K562 (cell line): ENCODE measurements at regions not wholly inside any gene's neighbourhood (a gene's known extent, or its start where the extent isn't known, plus 50 kb on each side); places are given as distances from the start of the nearest gene placed in this dataset.

Experiments used
- BACH1 ChIP-seq: fragments of 200-800 bp; sonication (Bioruptor generic); IDR thresholded peaks from 2 replicates; pipeline ENCODE4 v1.6.1; 2016; ENCODE audit warnings: missing genetic modification characterization, missing compliant biosample characterization
- CBX2 ChIP-seq: fragments of 200-600 bp; sonication (generic); IDR thresholded peaks from one replicate; pipeline ENCODE4 v1.6.1; 2012; ENCODE audit warnings: mild to moderate bottlenecking, low read length, inconsistent platforms; ENCODE audit not compliant: insufficient read depth, poor library complexity, severe bottlenecking
- FOXK1 ChIP-seq: sonication (generic); formaldehyde crosslinking; IDR thresholded peaks from 2 replicates; pipeline ENCODE4 v1.8.0; 2022; ENCODE audit warnings: missing genetic modification reagents, mild to moderate bottlenecking, borderline replicate concordance
- KDM5B ChIP-seq: fragments of 200-600 bp; sonication (generic); IDR thresholded peaks from 2 replicates; pipeline ENCODE4 v1.6.1; 2012; ENCODE audit warnings: low read depth, mild to moderate bottlenecking, moderate library complexity, low read length, control low read depth, inconsistent platforms; ENCODE audit not compliant: insufficient replicate concordance
- MBD2 ChIP-seq: sonication (generic); IDR thresholded peaks from 2 replicates; pipeline ENCODE4 v1.6.1; 2016; ENCODE audit warnings: low read depth, borderline replicate concordance
- SMAD1 ChIP-seq: fragments of 150-350 bp; IDR thresholded peaks from 2 replicates; pipeline ENCODE4 v1.6.1; 2014; ENCODE audit warnings: low read length, low read depth; ENCODE audit not compliant: partially characterized antibody
- SREBF1 ChIP-seq: fragments of 150-350 bp; IDR thresholded peaks from 2 replicates; pipeline ENCODE4 v1.6.1; 2014; ENCODE audit warnings: antibody characterized with exemption, low read depth, low read length, borderline replicate concordance
- ZNF354B ChIP-seq: fragments of 250-450 bp; sonication (Bioruptor Pico); IDR thresholded peaks from 2 replicates; pipeline ENCODE4 v1.4.0; 2020
- TF ChIP-seq, protein P1 (sequence below), 3 experiments: IDR thresholded peaks in 2 of 3; conservative IDR thresholded peaks in 1 of 3; 2 replicates each; pipeline ENCODE4 v1.5.1; 2011 to 2012; ENCODE audit warnings: low read length in 3 of 3, mild to moderate bottlenecking in 3 of 3, control low read depth in 2 of 3, improper control_type of control experiment in 1 of 3, inconsistent platforms in 1 of 3, low read depth in 1 of 3, mixed read lengths in 1 of 3, moderate library complexity in 1 of 3; ENCODE audit not compliant: insufficient read depth in 2 of 3
- TF ChIP-seq, protein P2 (sequence below): sonication (generic); formaldehyde crosslinking; IDR thresholded peaks from 2 replicates; pipeline ENCODE4 v1.4.0; 2020; ENCODE audit warnings: mild to moderate bottlenecking, missing genetic modification reagents

DNA sequence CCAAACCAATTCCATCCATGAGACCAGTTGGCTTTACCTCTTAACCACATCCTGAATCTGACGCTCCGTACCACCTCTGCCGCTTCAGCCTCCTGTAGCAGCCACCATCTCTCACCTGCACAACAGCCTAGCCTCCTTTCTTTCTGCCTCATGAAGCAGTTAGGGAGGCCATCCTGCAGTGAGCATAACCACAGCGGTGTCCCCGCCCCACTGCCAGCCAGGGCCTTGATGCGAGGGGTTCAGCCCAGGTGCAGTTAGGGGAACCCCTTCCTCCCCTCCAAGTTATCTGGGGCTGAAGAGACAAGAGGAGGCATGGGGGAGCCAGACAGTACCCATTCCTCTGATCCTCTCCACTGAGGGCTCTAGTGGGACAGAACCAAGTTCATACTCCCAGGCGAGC is 167.0 kb downstream of the C5orf15 start:
- TF ChIP-seq MBD2 (no peak), CBX2 (no peak), SREBF1 (no peak), KDM5B (no peak), BACH1 (tag) (no peak), FOXK1 (CRISPR knock-in tag) (no peak), ZNF354B (no peak), SMAD1 (no peak)
- TF ChIP-seq, protein P1, sequence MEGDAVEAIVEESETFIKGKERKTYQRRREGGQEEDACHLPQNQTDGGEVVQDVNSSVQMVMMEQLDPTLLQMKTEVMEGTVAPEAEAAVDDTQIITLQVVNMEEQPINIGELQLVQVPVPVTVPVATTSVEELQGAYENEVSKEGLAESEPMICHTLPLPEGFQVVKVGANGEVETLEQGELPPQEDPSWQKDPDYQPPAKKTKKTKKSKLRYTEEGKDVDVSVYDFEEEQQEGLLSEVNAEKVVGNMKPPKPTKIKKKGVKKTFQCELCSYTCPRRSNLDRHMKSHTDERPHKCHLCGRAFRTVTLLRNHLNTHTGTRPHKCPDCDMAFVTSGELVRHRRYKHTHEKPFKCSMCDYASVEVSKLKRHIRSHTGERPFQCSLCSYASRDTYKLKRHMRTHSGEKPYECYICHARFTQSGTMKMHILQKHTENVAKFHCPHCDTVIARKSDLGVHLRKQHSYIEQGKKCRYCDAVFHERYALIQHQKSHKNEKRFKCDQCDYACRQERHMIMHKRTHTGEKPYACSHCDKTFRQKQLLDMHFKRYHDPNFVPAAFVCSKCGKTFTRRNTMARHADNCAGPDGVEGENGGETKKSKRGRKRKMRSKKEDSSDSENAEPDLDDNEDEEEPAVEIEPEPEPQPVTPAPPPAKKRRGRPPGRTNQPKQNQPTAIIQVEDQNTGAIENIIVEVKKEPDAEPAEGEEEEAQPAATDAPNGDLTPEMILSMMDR (IDR thresholded peaks at IDR 0.05 in 2 of 3, conservative IDR thresholded peaks at IDR 0.05 in 1 of 3; ENCODE audit: insufficient read depth in 2 of 3, low read depth in 1 of 3, low read length in 3 of 3) = no peak
- TF ChIP-seq, protein P2, sequence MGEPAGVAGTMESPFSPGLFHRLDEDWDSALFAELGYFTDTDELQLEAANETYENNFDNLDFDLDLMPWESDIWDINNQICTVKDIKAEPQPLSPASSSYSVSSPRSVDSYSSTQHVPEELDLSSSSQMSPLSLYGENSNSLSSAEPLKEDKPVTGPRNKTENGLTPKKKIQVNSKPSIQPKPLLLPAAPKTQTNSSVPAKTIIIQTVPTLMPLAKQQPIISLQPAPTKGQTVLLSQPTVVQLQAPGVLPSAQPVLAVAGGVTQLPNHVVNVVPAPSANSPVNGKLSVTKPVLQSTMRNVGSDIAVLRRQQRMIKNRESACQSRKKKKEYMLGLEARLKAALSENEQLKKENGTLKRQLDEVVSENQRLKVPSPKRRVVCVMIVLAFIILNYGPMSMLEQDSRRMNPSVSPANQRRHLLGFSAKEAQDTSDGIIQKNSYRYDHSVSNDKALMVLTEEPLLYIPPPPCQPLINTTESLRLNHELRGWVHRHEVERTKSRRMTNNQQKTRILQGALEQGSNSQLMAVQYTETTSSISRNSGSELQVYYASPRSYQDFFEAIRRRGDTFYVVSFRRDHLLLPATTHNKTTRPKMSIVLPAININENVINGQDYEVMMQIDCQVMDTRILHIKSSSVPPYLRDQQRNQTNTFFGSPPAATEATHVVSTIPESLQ (CRISPR knock-in tag) = no peak
